GM12878 (cell line): ENCODE measurements at regions not wholly inside any gene's neighbourhood (a gene's known extent, or its start where the extent isn't known, plus 50 kb on each side); places are given as distances from the start of the nearest gene placed in this dataset.

Experiments
- ATAC-seq: fragments of 200-7000 bp; cut with Tn5 transposase; 3 replicates; pipeline ENCODE4 v1.9.1; 2020; ENCODE audit warnings: mild to moderate bottlenecking, moderate library complexity
- BruUV-seq: library from RNA; stranded (reverse); fragments of 400-500 nt; replicated peaks from 2 replicates; lab custom pipeline; 2021; lab: Mats Ljungman, UMichigan
- CTCF ChIA-PET: fragments of 300-600 bp; sonication (Branson Sonifier 250); formaldehyde crosslinking; extraction: SDS; loops from one replicate; lab custom pipeline; 2021; ENCODE audit warnings: inconsistent platforms; lab: Yijun Ruan, JAX
- POLR2A ChIA-PET: fragments of 350-600 bp; formaldehyde crosslinking; extraction: SDS; loops from one replicate; lab custom pipeline; 2021; ENCODE audit warnings: inconsistent platforms; lab: Charles Lee
- RAD21 ChIA-PET: fragments of 300-600 bp; sonication (Branson Sonifier 250); formaldehyde crosslinking; loops from one replicate; lab custom pipeline; 2023; ENCODE audit warnings: antibody characterized with exemption; ENCODE audit not compliant: unreplicated experiment; lab: Charles Lee
- SMC1A ChIA-PET: fragments of 300-600 bp; sonication (Branson Sonifier 250); formaldehyde crosslinking; loops from one replicate; lab custom pipeline; 2023; ENCODE audit not compliant: unreplicated experiment, uncharacterized antibody; lab: Charles Lee
- DNase-seq: peaks from one replicate; pipeline ENCODE4 v3.0.0-alpha.2; 2011; ENCODE audit warnings: low read depth, low spot score
- FAIRE-seq: peaks from 3 replicates; lab custom pipeline; 2011; peaks lifted over from hg19 to GRCh38; lab: Jason Lieb, UNC
- H2AFZ ChIP-seq: 2 replicates; pipeline ENCODE4 v1.6.0; 2011; ENCODE audit warnings: low read depth, low read length, control low read depth; ENCODE audit not compliant: control insufficient read depth
- H3K27ac ChIP-seq: 2 replicates; pipeline ENCODE4 v1.5.1; 2011; ENCODE audit warnings: control low read depth; ENCODE audit not compliant: control insufficient read depth, insufficient read depth
- H3K27me3 ChIP-seq, 2 experiments: replicated peaks in 1 of 2; 2 replicates each; pipeline versions ENCODE4 v1.6.0 to v1.6.1; 2011; ENCODE audit warnings: low read length in 1 of 2; ENCODE audit not compliant: control insufficient read depth in 2 of 2, insufficient read depth in 2 of 2
- H3K36me3 ChIP-seq, 2 experiments: 2 replicates each; pipeline ENCODE4 v1.5.1; 2011; ENCODE audit warnings: low read length in 1 of 2; ENCODE audit not compliant: control insufficient read depth in 2 of 2, insufficient read depth in 2 of 2
- H3K4me1 ChIP-seq: 2 replicates; pipeline ENCODE4 v1.6.1; 2011; ENCODE audit warnings: mild to moderate bottlenecking, low read length, moderate library complexity, mixed read lengths; ENCODE audit not compliant: control insufficient read depth, insufficient read depth
- H3K4me2 ChIP-seq: 2 replicates; pipeline ENCODE4 v1.6.0; 2011; ENCODE audit warnings: control low read depth; ENCODE audit not compliant: control insufficient read depth, insufficient read depth
- H3K4me3 ChIP-seq: fragments of 200-600 bp; sonication (generic); 2 replicates; pipeline ENCODE4 v1.5.1; 2016
- H3K79me2 ChIP-seq: 2 replicates; pipeline ENCODE4 v1.6.0; 2011; ENCODE audit warnings: low read length; ENCODE audit not compliant: control insufficient read depth, insufficient read depth
- H3K9ac ChIP-seq: 2 replicates; pipeline ENCODE4 v1.8.0; 2011; ENCODE audit warnings: low read length, control low read depth, mixed read lengths; ENCODE audit not compliant: control insufficient read depth, insufficient read depth
- H3K9me3 ChIP-seq: replicated peaks from 3 replicates; pipeline ENCODE4 v1.5.1; 2011; ENCODE audit warnings: mild to moderate bottlenecking, low read length; ENCODE audit not compliant: control insufficient read depth, insufficient read depth
- H4K20me1 ChIP-seq: 2 replicates; pipeline ENCODE4 v1.6.0; 2011; ENCODE audit not compliant: control insufficient read depth, insufficient read depth
- IKZF2 ChIP-seq, 2 experiments: fragments of 450-650 bp; IDR thresholded peaks; 2 replicates each; pipeline ENCODE4 v1.6.1; 2017; ENCODE audit warnings: mild to moderate bottlenecking in 2 of 2, moderate library complexity in 2 of 2
- RFX5 ChIP-seq: IDR thresholded peaks from 2 replicates; pipeline ENCODE4 v1.6.1; 2011; ENCODE audit warnings: low read depth, low read length, improper control_type of control experiment
- WGBS: methylation state at CpG from one replicate; pipeline ENCODE4 v1.1.6; 2016; ENCODE audit warnings: low lambda C conversion rate; ENCODE audit not compliant: insufficient replicate concordance, insufficient coverage; ENCODE audit errors: missing lambda C conversion rate; 5-methylcytosine and 5-hydroxymethylcytosine counted together
- in situ Hi-C: fragments of 300-500 bp; cut with MboI; formaldehyde crosslinking; loops from 9 replicates; pipeline ENCODE4 v1.14.3; 2018; ENCODE audit warnings: mixed read lengths
- intact Hi-C: fragments of 100-400 bp; cut with micrococcal nuclease; formaldehyde crosslinking; loops from one replicate; pipeline ENCODE4 v1.14.2; 2022; ENCODE audit not compliant: unreplicated experiment
- TF ChIP-seq, protein P1 (sequence below): fragments of 450-650 bp; IDR thresholded peaks from 2 replicates; pipeline ENCODE4 v1.6.1; 2014; ENCODE audit warnings: mild to moderate bottlenecking

DNA sequence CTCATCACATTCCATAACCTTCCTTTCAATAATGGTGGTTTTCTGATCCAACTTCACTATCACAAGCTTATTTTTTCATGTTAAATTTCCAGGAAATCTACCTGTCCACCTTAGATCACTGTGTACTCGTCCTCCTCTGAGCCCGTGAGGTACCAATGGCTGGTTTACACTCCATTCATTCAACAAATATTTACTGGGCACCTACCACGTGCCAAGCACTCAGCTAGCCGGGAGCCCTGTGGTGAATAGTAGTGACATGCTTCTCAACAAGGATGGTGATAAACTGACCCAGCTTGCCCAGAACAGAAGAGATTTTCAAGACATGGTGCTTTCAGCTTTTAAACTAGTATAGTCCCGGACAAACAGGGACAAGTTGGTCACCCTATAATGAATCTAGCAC is 98.2 kb downstream of the FAM204A start:
- Histone ChIP-seq H3K36me3 (no peaks in the 10 kb centered on the region), H3K27me3 (peaks cover 2 to 6% of the 10 kb centered on the region in 2 experiments; a peak in 2 of 4 replicates), H4K20me1 (no peaks in the 10 kb centered on the region), H3K9ac (no peak overlapping the region), H3K9me3 (no peaks in the 10 kb centered on the region), H3K79me2 (no peaks in the 10 kb centered on the region), H2AFZ (no peak overlapping the region), H3K4me2 (no peak overlapping the region), H3K4me1 (no peaks in the 10 kb centered on the region), H3K27ac (no peak overlapping the region), H3K4me3 (no peak overlapping the region)
- FAIRE-seq: no peak
- intact Hi-C loops (loop anchor here (5.0 kb wide), 2 partner anchors 802 to 1027 kb away; no protein-coding TSS in a partner anchor), in situ Hi-C loops (loop anchor here (5.0 kb wide), 1 partner anchor 752 kb away; no protein-coding TSS in a partner anchor)
- ATAC-seq: no peak
- ChIA-PET CTCF (interaction anchor here (0.8 to 5.6 kb wide), 12 partner anchors 10 to 1027 kb away, joined by 3 to 99 read pairs (median 6); no protein-coding TSS in a partner anchor), SMC1A (interaction anchor here (0.9 to 5.4 kb wide), 7 partner anchors 10 to 1027 kb away, joined by 3 to 67 read pairs (median 4); no protein-coding TSS in a partner anchor), POLR2A (interaction anchor here (0.6 kb wide), 1 partner anchor 10 kb away, joined by 5 read pairs; no protein-coding TSS in a partner anchor), RAD21 (interaction anchor here (0.8 to 5.9 kb wide), 6 partner anchors 308 to 1027 kb away, joined by 3 to 71 read pairs (median 5); no protein-coding TSS in a partner anchor)
- no TSS peak for BruUV-seq
- WGBS: 26% methylated on average over 5 of the region's 5 CpGs
- DNase-seq: no peak
- TF ChIP-seq IKZF2 (IDR thresholded peaks at IDR 0.05): no peak
- TF ChIP-seq, protein P1, sequence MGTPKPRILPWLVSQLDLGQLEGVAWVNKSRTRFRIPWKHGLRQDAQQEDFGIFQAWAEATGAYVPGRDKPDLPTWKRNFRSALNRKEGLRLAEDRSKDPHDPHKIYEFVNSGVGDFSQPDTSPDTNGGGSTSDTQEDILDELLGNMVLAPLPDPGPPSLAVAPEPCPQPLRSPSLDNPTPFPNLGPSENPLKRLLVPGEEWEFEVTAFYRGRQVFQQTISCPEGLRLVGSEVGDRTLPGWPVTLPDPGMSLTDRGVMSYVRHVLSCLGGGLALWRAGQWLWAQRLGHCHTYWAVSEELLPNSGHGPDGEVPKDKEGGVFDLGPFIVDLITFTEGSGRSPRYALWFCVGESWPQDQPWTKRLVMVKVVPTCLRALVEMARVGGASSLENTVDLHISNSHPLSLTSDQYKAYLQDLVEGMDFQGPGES: no peak
- no peak for TF ChIP-seq RFX5
